ENCODE measurements at regions not wholly inside any gene's neighbourhood (a gene's known extent, or its start where the extent isn't known, plus 50 kb on each side); places are given as distances from the start of the nearest gene placed in this dataset.

- no peak for TF ChIP-seq CTCF (conservative IDR thresholded peaks at IDR 0.05; ENCODE audit: low read depth, low read length)
- no peaks in the 10 kb centered on the region for H4K20me1 ChIP-seq (ENCODE audit: insufficient read depth)
- no peak overlapping the region for H3K27ac ChIP-seq
- no peaks in the 10 kb centered on the region for H3K36me3 ChIP-seq (ENCODE audit: insufficient read depth)
- H3K4me1 ChIP-seq (ENCODE audit: low read depth, poor library complexity, severe bottlenecking) = no peaks in the 10 kb centered on the region
- H3K9ac ChIP-seq = no peak overlapping the region
- H2AFZ ChIP-seq (ENCODE audit: low read depth) = no peak overlapping the region
- H3K4me3 ChIP-seq (IDR thresholded peaks at IDR 0.05; ENCODE audit: insufficient read depth, low read depth, low read length) = no peak overlapping the region
- H3K27me3 ChIP-seq (ENCODE audit: insufficient read depth, low read depth) = no peaks in the 10 kb centered on the region
- H3K79me2 ChIP-seq (ENCODE audit: insufficient read depth, low read depth) = no peaks in the 10 kb centered on the region
- H3K4me2 ChIP-seq = no peak overlapping the region
Measured at GRCh38 chr11:109112821-109113280, 309.1 kb upstream of the C11orf87 start.

GRCh38 chr11:109120341-109120740, 301.6 kb upstream of the C11orf87 start:
- Histone ChIP-seq H3K4me3 (IDR thresholded peaks at IDR 0.05; ENCODE audit: insufficient read depth, low read depth, low read length) (no peak overlapping the region), H3K4me1 (ENCODE audit: low read depth, poor library complexity, severe bottlenecking) (no peaks in the 10 kb centered on the region), H3K9ac (no peak overlapping the region), H4K20me1 (ENCODE audit: insufficient read depth) (no peaks in the 10 kb centered on the region), H3K4me2 (no peak overlapping the region), H3K36me3 (ENCODE audit: insufficient read depth) (no peaks in the 10 kb centered on the region), H3K27me3 (ENCODE audit: insufficient read depth, low read depth) (no peaks in the 10 kb centered on the region), H3K79me2 (ENCODE audit: insufficient read depth, low read depth) (no peaks in the 10 kb centered on the region), H2AFZ (ENCODE audit: low read depth) (no peak overlapping the region), H3K27ac (no peak overlapping the region)
- no peak for TF ChIP-seq CTCF (conservative IDR thresholded peaks at IDR 0.05; ENCODE audit: low read depth, low read length)

- H4K20me1 ChIP-seq (ENCODE audit: insufficient read depth) = no peaks in the 10 kb centered on the region
- no peaks in the 10 kb centered on the region for H3K4me1 ChIP-seq (ENCODE audit: low read depth, poor library complexity, severe bottlenecking)
- H3K4me3 ChIP-seq (IDR thresholded peaks at IDR 0.05; ENCODE audit: insufficient read depth, low read depth, low read length) = no peak overlapping the region
- H3K9ac ChIP-seq = no peak overlapping the region
- H2AFZ ChIP-seq (ENCODE audit: low read depth) = no peak overlapping the region
- H3K4me2 ChIP-seq = no peak overlapping the region
- no peaks in the 10 kb centered on the region for H3K79me2 ChIP-seq (ENCODE audit: insufficient read depth, low read depth)
- H3K36me3 ChIP-seq (ENCODE audit: insufficient read depth) = no peaks in the 10 kb centered on the region
- no peaks in the 10 kb centered on the region for H3K27me3 ChIP-seq (ENCODE audit: insufficient read depth, low read depth)
- TF ChIP-seq CTCF (conservative IDR thresholded peaks at IDR 0.05; ENCODE audit: low read depth, low read length) = no peak
- no peak overlapping the region for H3K27ac ChIP-seq
Measured at GRCh38 chr11:109121173-109121932, 300.6 kb upstream of the C11orf87 start.

- no peak overlapping the region for H2AFZ ChIP-seq (ENCODE audit: low read depth)
- no peaks in the 10 kb centered on the region for H3K4me1 ChIP-seq (ENCODE audit: low read depth, poor library complexity, severe bottlenecking)
- H3K4me3 ChIP-seq (IDR thresholded peaks at IDR 0.05; ENCODE audit: insufficient read depth, low read depth, low read length) = no peak overlapping the region
- H3K9ac ChIP-seq = no peak overlapping the region
- no peaks in the 10 kb centered on the region for H3K36me3 ChIP-seq (ENCODE audit: insufficient read depth)
- H3K27ac ChIP-seq = no peak overlapping the region
- H4K20me1 ChIP-seq (ENCODE audit: insufficient read depth) = no peaks in the 10 kb centered on the region
- no peak overlapping the region for H3K4me2 ChIP-seq
- H3K79me2 ChIP-seq (ENCODE audit: insufficient read depth, low read depth) = no peaks in the 10 kb centered on the region
- H3K27me3 ChIP-seq (ENCODE audit: insufficient read depth, low read depth) = no peaks in the 10 kb centered on the region
- TF ChIP-seq CTCF (conservative IDR thresholded peaks at IDR 0.05; ENCODE audit: low read depth, low read length) = no peak
Measured at GRCh38 chr11:109123816-109124787, 297.9 kb upstream of the C11orf87 start.
